PC-3 (cell line): ENCODE measurements at regions not wholly inside any gene's neighbourhood (a gene's known extent, or its start where the extent isn't known, plus 50 kb on each side); places are given as distances from the start of the nearest gene placed in this dataset.

Experiments used
- ATAC-seq: fragments of 200-7000 bp; cut with Tn5 transposase; 2 replicates; pipeline ENCODE4 v1.9.1; 2020; ENCODE audit warnings: mild to moderate bottlenecking, moderate library complexity
- BruUV-seq: library from RNA; stranded (reverse); fragments of 400-500 nt; replicated peaks from 2 replicates; lab custom pipeline; 2021; lab: Mats Ljungman, UMichigan
- CTCF ChIA-PET: fragments of 300-600 bp; sonication (Branson Sonifier 250); formaldehyde crosslinking; loops from one replicate; lab custom pipeline; 2022; ENCODE audit warnings: antibody characterized with exemption; lab: Charles Lee
- POLR2A ChIA-PET: fragments of 300-600 bp; sonication (Branson Sonifier 250); formaldehyde crosslinking; loops from one replicate; lab custom pipeline; 2022; ENCODE audit warnings: antibody characterized with exemption; ENCODE audit not compliant: unreplicated experiment; lab: Charles Lee
- DNase-seq: peaks from one replicate; pipeline ENCODE4 v3.0.0-alpha.2; 2015
- H2AFZ ChIP-seq: fragments of 300-600 bp; sonication (generic); 2 replicates; pipeline ENCODE4 v1.6.0; 2016; ENCODE audit warnings: antibody characterized with exemption, low read length
- H3F3A ChIP-seq: fragments of 300-600 bp; sonication (generic); one replicate; pipeline ENCODE4 v1.6.0; 2017; ENCODE audit warnings: antibody characterized with exemption, low read length, control low read depth, mild to moderate bottlenecking; ENCODE audit not compliant: unreplicated experiment
- H3K27ac ChIP-seq: fragments of 300-600 bp; sonication (generic); 2 replicates; pipeline ENCODE4 v1.5.1; 2016; ENCODE audit warnings: mild to moderate bottlenecking, low read length
- H3K27me3 ChIP-seq: fragments of 300-600 bp; sonication (generic); 2 replicates; pipeline ENCODE4 v1.6.1; 2016; ENCODE audit warnings: low read length, mixed read lengths
- H3K36me3 ChIP-seq: fragments of 300-600 bp; sonication (generic); 2 replicates; pipeline ENCODE4 v1.6.1; 2016; ENCODE audit warnings: low read depth, mixed run types, low read length, mixed read lengths
- H3K4me1 ChIP-seq: fragments of 300-600 bp; sonication (generic); 2 replicates; pipeline ENCODE4 v1.5.1; 2016; ENCODE audit warnings: low read length; ENCODE audit not compliant: insufficient read depth
- H3K4me2 ChIP-seq: fragments of 300-600 bp; sonication (generic); 2 replicates; pipeline ENCODE4 v1.6.0; 2016; ENCODE audit warnings: low read length
- H3K4me3 ChIP-seq: fragments of 300-600 bp; sonication (generic); 2 replicates; pipeline ENCODE4 v1.5.1; 2016; ENCODE audit warnings: mild to moderate bottlenecking, low read length, mixed read lengths
- H3K79me2 ChIP-seq: fragments of 300-600 bp; sonication (generic); 2 replicates; pipeline ENCODE4 v1.6.1; 2017; ENCODE audit warnings: low read length, mixed read lengths
- H3K9ac ChIP-seq: fragments of 300-600 bp; sonication (generic); 2 replicates; pipeline ENCODE4 v1.6.0; 2016; ENCODE audit warnings: mild to moderate bottlenecking, low read length
- H3K9me2 ChIP-seq: fragments of 300-600 bp; sonication (generic); replicated peaks from 2 replicates; pipeline ENCODE4 v1.6.1; 2016; ENCODE audit warnings: mixed run types, low read length, mixed read lengths
- H3K9me3 ChIP-seq: fragments of 300-600 bp; sonication (generic); 2 replicates; pipeline ENCODE4 v1.6.1; 2016; ENCODE audit warnings: low read length, mixed read lengths
- H4K20me1 ChIP-seq: fragments of 300-600 bp; sonication (generic); 2 replicates; pipeline ENCODE4 v1.6.1; 2016; ENCODE audit warnings: low read length, mixed read lengths
- CTCF ChIP-seq: fragments of 300-600 bp; sonication (generic); conservative IDR thresholded peaks from 2 replicates; pipeline ENCODE4 v1.5.1; 2017; ENCODE audit warnings: antibody characterized with exemption, low read depth, mild to moderate bottlenecking, low read length
- EZH2 ChIP-seq: fragments of 300-600 bp; sonication (generic); IDR thresholded peaks from one replicate; pipeline ENCODE4 v1.6.1; 2017; ENCODE audit warnings: antibody characterized with exemption, mild to moderate bottlenecking, low read length; ENCODE audit not compliant: unreplicated experiment
- EZH2phosphoT487 ChIP-seq: fragments of 300-600 bp; sonication (generic); IDR thresholded peaks from 2 replicates; pipeline ENCODE4 v1.6.1; 2018; ENCODE audit warnings: mild to moderate bottlenecking, antibody characterized with exemption, low read length, borderline replicate concordance
- intact Hi-C: fragments of 100-400 bp; cut with micrococcal nuclease; formaldehyde crosslinking; loops from 2 replicates; pipeline ENCODE4 v1.9.0; 2023

GRCh38 chr2:40546439-40547191 lies 94.7 kb upstream of the SLC8A1 start:
- Histone ChIP-seq H3K4me1 (no peaks in the 10 kb centered on the region), H2AFZ (no peak overlapping the region; the same call in 1 of the 2 replicates), H3K4me3 (no peak overlapping the region), H3F3A (no peaks in the 10 kb centered on the region), H4K20me1 (no peaks in the 10 kb centered on the region), H3K27ac (no peak overlapping the region), H3K9me2 (no peaks in the 10 kb centered on the region; the same call in 1 of the 2 replicates), H3K9ac (no peak overlapping the region), H3K36me3 (no peaks in the 10 kb centered on the region), H3K27me3 (no peaks in the 10 kb centered on the region), H3K9me3 (no peaks in the 10 kb centered on the region), H3K4me2 (no peak overlapping the region), H3K79me2 (no peaks in the 10 kb centered on the region)
- CTCF ChIA-PET: interaction anchor here (0.7 kb wide), 1 partner anchor 59 kb away, joined by 4 read pairs; no protein-coding TSS in a partner anchor
- no peak for DNase-seq
- BruUV-seq: no TSS peak
- TF ChIP-seq CTCF: no peak
- TF ChIP-seq EZH2phosphoT487: no peak
- TF ChIP-seq EZH2: no peak
- POLR2A ChIA-PET: no interaction called here
- ATAC-seq: no peak
- intact Hi-C loops: no loop called here

GRCh38 chr2:40548521-40548920 lies 96.6 kb upstream of the SLC8A1 start:
- Histone ChIP-seq H3K27ac (no peak overlapping the region), H4K20me1 (no peaks in the 10 kb centered on the region), H3K4me1 (no peaks in the 10 kb centered on the region), H3K4me3 (no peak overlapping the region), H3K9me2 (no peaks in the 10 kb centered on the region; the same call in 1 of the 2 replicates), H3K9ac (no peak overlapping the region), H2AFZ (no peak overlapping the region), H3K79me2 (no peaks in the 10 kb centered on the region), H3F3A (no peaks in the 10 kb centered on the region), H3K27me3 (no peaks in the 10 kb centered on the region), H3K4me2 (no peak overlapping the region), H3K9me3 (no peaks in the 10 kb centered on the region), H3K36me3 (no peaks in the 10 kb centered on the region)
- DNase-seq (no peak), ATAC-seq (no peak)
- intact Hi-C loops: no loop called here
- ChIA-PET CTCF (no interaction called here), POLR2A (no interaction called here)
- TF ChIP-seq EZH2phosphoT487 (no peak), EZH2 (no peak), CTCF (no peak)
- BruUV-seq: no TSS peak

- Histone ChIP-seq H3K4me2 (no peak overlapping the region), H3K79me2 (no peaks in the 10 kb centered on the region), H3K27ac (no peak overlapping the region), H3F3A (no peaks in the 10 kb centered on the region), H3K4me3 (no peak overlapping the region), H3K9me3 (no peaks in the 10 kb centered on the region), H3K4me1 (no peaks in the 10 kb centered on the region), H2AFZ (no peak overlapping the region), H3K9ac (no peak overlapping the region), H3K36me3 (no peaks in the 10 kb centered on the region), H4K20me1 (no peaks in the 10 kb centered on the region), H3K9me2 (no peaks in the 10 kb centered on the region; the same call in 1 of the 2 replicates), H3K27me3 (no peaks in the 10 kb centered on the region)
- ATAC-seq (no peak), DNase-seq (no peak)
- CTCF ChIA-PET: no interaction called here
- no peak for TF ChIP-seq CTCF
- no peak for TF ChIP-seq EZH2phosphoT487
- TF ChIP-seq EZH2: no peak
- BruUV-seq: no TSS peak
- intact Hi-C loops: loop anchor here (5.0 kb wide), 1 partner anchor 638 kb away; no protein-coding TSS in a partner anchor
- POLR2A ChIA-PET: no interaction called here
Observed at GRCh38 chr2:40550085-40550484, 98.2 kb upstream of the SLC8A1 start.
